Naive B cell (primary cell): ENCODE measurements at regions not wholly inside any gene's neighbourhood (a gene's known extent, or its start where the extent isn't known, plus 50 kb on each side); places are given as distances from the start of the nearest gene placed in this dataset.

Experiments used
- ATAC-seq, 2 donors: fragments of 150-1000 bp; cut with Tn5 transposase; 2 replicates each; pipeline ENCODE4 v1.10.0; 2021; ENCODE audit warnings: low read depth in 2 of 2, mild to moderate bottlenecking in 2 of 2, moderate library complexity in 2 of 2
- DNase-seq: peaks from one replicate; pipeline ENCODE4 v3.0.0; 2022
- H3K27ac Mint-ChIP-seq, 6 donors: one replicate each; pipeline ENCODE4 v1.8.0; 2020 to 2022; ENCODE audit warnings: mild to moderate bottlenecking in 6 of 6, mixed read lengths in 6 of 6, moderate library complexity in 5 of 6, inconsistent platforms in 2 of 6
- H3K27me3 Mint-ChIP-seq, 3 donors: one replicate each; pipeline ENCODE4 v1.8.0; 2021 to 2022; ENCODE audit warnings: mixed read lengths in 3 of 3, mild to moderate bottlenecking in 1 of 3
- H3K36me3 Mint-ChIP-seq, 2 donors: one replicate each; pipeline ENCODE4 v1.8.0; 2020 to 2022; ENCODE audit warnings: mixed read lengths in 2 of 2, inconsistent platforms in 1 of 2, mild to moderate bottlenecking in 1 of 2
- H3K4me1 Mint-ChIP-seq, 3 donors: one replicate each; pipeline ENCODE4 v1.8.0; 2020 to 2022; ENCODE audit warnings: mixed read lengths in 3 of 3, inconsistent platforms in 1 of 3, mild to moderate bottlenecking in 1 of 3, moderate library complexity in 1 of 3
- H3K4me3 Mint-ChIP-seq, 8 donors: one replicate each; pipeline ENCODE4 v1.8.0; 2020 to 2022; ENCODE audit warnings: mild to moderate bottlenecking in 8 of 8, mixed read lengths in 8 of 8, moderate library complexity in 8 of 8, inconsistent platforms in 2 of 8
- H3K9me3 Mint-ChIP-seq, 7 donors: one replicate each; pipeline ENCODE4 v1.8.0; 2020 to 2022; ENCODE audit warnings: mixed read lengths in 7 of 7, mild to moderate bottlenecking in 5 of 7, inconsistent platforms in 2 of 7, moderate library complexity in 1 of 7

DNA sequence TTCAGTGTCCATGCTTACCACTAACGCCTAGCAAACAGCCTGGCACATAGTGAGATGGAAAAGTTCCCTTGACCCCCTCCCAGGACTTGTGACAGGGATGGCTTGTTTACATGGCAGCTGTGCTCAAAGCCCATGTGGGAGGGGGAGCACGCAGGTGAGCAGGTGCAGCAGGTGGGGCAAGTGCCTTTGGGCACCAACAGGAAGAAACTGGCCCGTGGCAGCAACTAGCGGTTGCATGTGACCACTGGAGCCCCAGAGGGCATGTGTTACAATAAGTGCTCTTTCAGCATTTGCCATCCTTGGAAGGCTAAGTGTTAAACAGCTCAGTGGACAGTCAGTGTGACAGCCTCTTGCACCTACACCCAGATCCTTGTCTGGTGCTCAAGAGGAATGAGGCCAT, 734.6 kb downstream of the TUSC7 start:
- DNase-seq (no peak), ATAC-seq (no peak)
- Mint-ChIP-seq H3K27me3 (peaks cover 0 to 3% (median 0%) of the 10 kb centered on the region in 3 donors), H3K9me3 (no peaks in the 10 kb centered on the region), H3K27ac (no peak overlapping the region), H3K4me3 (no peak overlapping the region), H3K36me3 (no peaks in the 10 kb centered on the region), H3K4me1 (no peaks in the 10 kb centered on the region)

DNA sequence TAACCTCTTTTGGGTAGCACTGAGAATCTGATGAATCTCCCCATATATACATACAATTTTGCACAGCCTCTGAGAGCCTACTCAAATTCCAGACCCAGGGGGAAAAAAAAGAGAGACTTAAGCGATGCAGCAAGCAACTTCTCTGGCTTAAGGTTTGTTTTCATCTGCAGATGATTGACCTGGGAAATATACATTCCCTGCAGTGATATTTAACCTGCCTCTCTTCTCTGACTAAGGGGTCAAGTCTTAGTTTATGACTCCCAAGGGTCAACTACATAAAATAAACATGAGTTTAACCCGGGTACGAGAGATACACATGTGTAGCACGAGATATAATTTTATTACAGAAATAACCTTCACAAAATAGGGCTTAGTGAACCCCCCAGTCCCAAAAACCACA, 737.8 kb downstream of the TUSC7 start:
- ATAC-seq: no peak
- no peak for DNase-seq
- H3K27me3 Mint-ChIP-seq: peaks cover 0 to 3% (median 0%) of the 10 kb centered on the region in 3 donors
- no peaks in the 10 kb centered on the region for H3K9me3 Mint-ChIP-seq
- H3K27ac Mint-ChIP-seq: no peak overlapping the region
- no peaks in the 10 kb centered on the region for H3K36me3 Mint-ChIP-seq
- H3K4me1 Mint-ChIP-seq: no peaks in the 10 kb centered on the region
- no peak overlapping the region for H3K4me3 Mint-ChIP-seq

- ATAC-seq: no peak
- Mint-ChIP-seq H3K27me3 (peaks cover 0 to 3% (median 0%) of the 10 kb centered on the region in 3 donors), H3K9me3 (no peaks in the 10 kb centered on the region), H3K4me1 (no peaks in the 10 kb centered on the region), H3K27ac (no peak overlapping the region), H3K4me3 (no peak overlapping the region), H3K36me3 (no peaks in the 10 kb centered on the region)
- no peak for DNase-seq
Observed at GRCh38 chr3:117450026-117450425, 740.4 kb downstream of the TUSC7 start.

GRCh38 chr3:117454254-117454653, 744.7 kb downstream of the TUSC7 start:
- H3K4me3 Mint-ChIP-seq: no peak overlapping the region

GRCh38 chr3:117454908-117455307, 745.3 kb downstream of the TUSC7 start:
- H3K4me1 Mint-ChIP-seq: no peaks in the 10 kb centered on the region
- peaks cover 0 to 5% (median 0%) of the 10 kb centered on the region in 7 donors for H3K9me3 Mint-ChIP-seq
- DNase-seq (no peak), ATAC-seq (no peak)
- H3K4me3 Mint-ChIP-seq: no peak overlapping the region
- no peaks in the 10 kb centered on the region for H3K36me3 Mint-ChIP-seq
- H3K27ac Mint-ChIP-seq: no peak overlapping the region
- H3K27me3 Mint-ChIP-seq: no peaks in the 10 kb centered on the region

More at GRCh38 chr3:117454254-117454653, 744.7 kb downstream of the TUSC7 start:
- no peaks in the 10 kb centered on the region for H3K27me3 Mint-ChIP-seq
- H3K36me3 Mint-ChIP-seq: no peaks in the 10 kb centered on the region
- DNase-seq: no peak
- no peak for ATAC-seq
- H3K9me3 Mint-ChIP-seq: peaks cover 0 to 5% (median 0%) of the 10 kb centered on the region in 7 donors
- H3K4me1 Mint-ChIP-seq: no peaks in the 10 kb centered on the region
- H3K27ac Mint-ChIP-seq: no peak overlapping the region

GRCh38 chr3:117455782-117456181, 746.2 kb downstream of the TUSC7 start:
- H3K36me3 Mint-ChIP-seq: no peaks in the 10 kb centered on the region
- peaks cover 0 to 5% (median 0%) of the 10 kb centered on the region in 7 donors for H3K9me3 Mint-ChIP-seq
- no peaks in the 10 kb centered on the region for H3K4me1 Mint-ChIP-seq
- ATAC-seq (no peak), DNase-seq (no peak)
- no peaks in the 10 kb centered on the region for H3K27me3 Mint-ChIP-seq
- H3K4me3 Mint-ChIP-seq: no peak overlapping the region
- H3K27ac Mint-ChIP-seq: peak overlapping the region in 1 of 6 donors; percentile 40

DNA sequence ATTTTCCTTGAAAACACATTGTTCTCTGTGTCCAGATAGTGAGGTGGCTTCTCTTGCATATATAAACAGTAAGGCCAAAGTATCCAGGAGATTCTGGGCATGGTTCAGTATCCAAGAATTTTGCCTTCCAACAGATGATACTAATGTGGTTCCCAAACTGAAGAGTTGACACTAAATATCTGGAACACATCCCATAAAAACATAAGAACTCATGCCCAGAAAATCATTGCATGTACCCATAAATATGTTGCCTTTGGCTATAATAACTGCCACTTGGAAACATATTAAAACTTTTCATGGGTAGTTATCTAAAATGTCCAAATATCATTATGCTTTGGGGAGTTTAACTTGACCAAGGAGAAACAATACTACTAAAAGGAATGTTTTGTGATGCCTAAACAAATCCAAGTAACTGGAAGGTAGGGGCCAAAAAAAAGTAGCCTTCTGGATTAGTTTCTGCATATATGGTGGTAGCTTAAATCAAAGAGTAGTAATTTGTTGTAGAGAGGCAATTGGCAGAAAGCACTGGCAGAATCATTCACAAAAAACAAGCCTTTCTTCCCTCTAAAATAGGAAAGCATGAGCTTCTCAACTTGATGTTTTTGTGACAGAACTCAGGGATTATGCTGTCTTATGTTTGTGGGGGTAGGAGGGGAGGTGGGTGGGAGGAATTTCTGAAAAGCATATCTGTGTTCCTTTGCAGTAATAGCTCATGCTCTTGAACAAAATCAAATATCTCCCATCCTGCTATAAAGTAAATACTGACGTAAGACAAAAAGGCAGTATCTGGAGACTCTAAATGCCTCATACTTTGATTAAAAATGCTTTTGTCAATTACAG, 753.9 kb downstream of the TUSC7 start:
- Mint-ChIP-seq H3K36me3 (no peaks in the 10 kb centered on the region), H3K4me3 (no peak overlapping the region), H3K27me3 (peaks cover 0 to 8% (median 0%) of the 10 kb centered on the region in 3 donors), H3K4me1 (no peaks in the 10 kb centered on the region), H3K9me3 (peaks cover 0 to 5% (median 0%) of the 10 kb centered on the region in 7 donors), H3K27ac (no peak overlapping the region)
- ATAC-seq (no peak), DNase-seq (no peak)

GRCh38 chr3:117471831-117472230, 762.3 kb downstream of the TUSC7 start:
- no peak for DNase-seq
- Mint-ChIP-seq H3K27me3 (no peaks in the 10 kb centered on the region), H3K4me1 (no peaks in the 10 kb centered on the region), H3K4me3 (no peak overlapping the region), H3K36me3 (no peaks in the 10 kb centered on the region), H3K9me3 (peaks cover 0 to 4% (median 0%) of the 10 kb centered on the region in 7 donors), H3K27ac (no peak overlapping the region)
- no peak for ATAC-seq

DNA sequence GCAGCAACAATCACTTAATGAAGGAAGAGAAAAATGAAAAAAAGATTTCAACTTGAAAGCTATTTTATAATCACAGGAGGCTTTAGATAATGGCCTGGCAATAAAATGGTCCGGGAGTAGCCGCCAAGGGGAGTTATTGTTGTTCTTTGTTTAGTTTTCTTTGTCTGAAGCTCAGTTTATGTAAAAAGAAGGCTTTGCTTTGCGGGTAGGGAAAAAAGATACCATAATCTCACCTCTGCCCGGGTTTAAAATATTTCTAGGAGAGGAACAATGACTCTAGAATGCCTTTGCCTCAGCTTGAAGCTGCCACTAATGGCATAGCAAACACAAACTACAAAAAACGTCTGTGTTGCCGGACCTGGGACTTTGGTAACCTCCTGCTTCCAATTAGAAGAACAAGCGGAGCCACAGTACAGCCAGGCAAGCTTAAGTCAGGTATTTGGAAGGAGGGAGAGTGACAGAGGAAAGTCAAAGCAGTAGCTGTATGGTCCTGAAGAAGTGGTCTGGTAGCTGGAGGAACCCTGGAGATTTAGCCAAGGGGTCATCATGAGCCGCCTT, 764.5 kb downstream of the TUSC7 start:
- no peak overlapping the region for H3K27ac Mint-ChIP-seq
- ATAC-seq: no peak
- no peaks in the 10 kb centered on the region for H3K27me3 Mint-ChIP-seq
- H3K36me3 Mint-ChIP-seq: no peaks in the 10 kb centered on the region
- peaks cover 0 to 4% (median 0%) of the 10 kb centered on the region in 7 donors for H3K9me3 Mint-ChIP-seq
- H3K4me1 Mint-ChIP-seq: no peaks in the 10 kb centered on the region
- no peak for DNase-seq
- no peak overlapping the region for H3K4me3 Mint-ChIP-seq

DNA sequence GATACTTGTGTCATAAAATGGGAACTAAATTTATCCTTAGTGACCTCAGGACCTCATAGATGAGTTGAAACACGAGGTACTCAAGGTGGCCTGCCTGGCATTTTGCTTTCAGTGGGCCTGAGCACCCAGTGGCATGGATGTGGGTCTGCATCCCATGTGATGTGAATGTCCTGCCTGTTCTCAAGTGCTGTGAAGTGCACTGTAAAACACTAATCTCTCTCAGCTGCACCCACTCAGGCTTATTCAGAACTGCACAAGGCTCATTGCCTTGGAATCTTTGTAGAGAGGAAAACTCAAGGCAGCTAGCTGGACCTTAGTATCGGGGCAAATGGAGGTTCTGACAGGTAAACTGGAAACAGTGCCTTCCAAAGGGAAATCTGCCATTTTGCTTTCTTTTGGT, 767.0 kb downstream of the TUSC7 start:
- Mint-ChIP-seq H3K9me3 (peaks cover 0 to 4% (median 0%) of the 10 kb centered on the region in 7 donors), H3K27ac (no peak overlapping the region), H3K27me3 (no peaks in the 10 kb centered on the region), H3K36me3 (no peaks in the 10 kb centered on the region), H3K4me3 (no peak overlapping the region), H3K4me1 (no peaks in the 10 kb centered on the region)
- no peak for DNase-seq
- no peak for ATAC-seq

GRCh38 chr3:117477214-117477755, 767.7 kb downstream of the TUSC7 start:
- H3K4me1 Mint-ChIP-seq: no peaks in the 10 kb centered on the region
- no peak overlapping the region for H3K4me3 Mint-ChIP-seq
- ATAC-seq (no peak), DNase-seq (no peak)
- peaks cover 0 to 4% (median 0%) of the 10 kb centered on the region in 7 donors for H3K9me3 Mint-ChIP-seq
- no peak overlapping the region for H3K27ac Mint-ChIP-seq
- no peaks in the 10 kb centered on the region for H3K36me3 Mint-ChIP-seq
- H3K27me3 Mint-ChIP-seq: no peaks in the 10 kb centered on the region

DNA sequence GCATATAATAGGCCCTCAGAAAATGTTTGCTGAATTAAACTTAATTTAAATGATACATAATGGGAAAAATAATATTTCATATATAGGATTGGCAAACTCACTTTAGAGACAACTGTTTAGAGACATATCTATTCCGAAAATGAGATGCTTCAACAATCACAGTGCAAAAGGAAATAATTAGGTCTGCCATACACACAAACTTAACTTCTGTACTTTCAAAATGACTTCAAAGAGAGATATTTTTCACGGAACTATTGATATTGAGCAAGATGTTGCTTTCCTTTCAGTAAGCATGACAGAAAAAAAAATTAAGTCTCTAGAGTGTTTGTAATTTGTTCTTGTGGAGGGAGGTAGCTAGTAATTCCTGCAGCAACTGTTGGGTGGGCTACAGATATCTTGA, 769.5 kb downstream of the TUSC7 start:
- DNase-seq (no peak), ATAC-seq (no peak)
- Mint-ChIP-seq H3K4me1 (no peaks in the 10 kb centered on the region), H3K27ac (no peak overlapping the region), H3K36me3 (no peaks in the 10 kb centered on the region), H3K9me3 (peaks cover 0 to 4% (median 0%) of the 10 kb centered on the region in 7 donors), H3K4me3 (no peak overlapping the region), H3K27me3 (no peaks in the 10 kb centered on the region)

DNA sequence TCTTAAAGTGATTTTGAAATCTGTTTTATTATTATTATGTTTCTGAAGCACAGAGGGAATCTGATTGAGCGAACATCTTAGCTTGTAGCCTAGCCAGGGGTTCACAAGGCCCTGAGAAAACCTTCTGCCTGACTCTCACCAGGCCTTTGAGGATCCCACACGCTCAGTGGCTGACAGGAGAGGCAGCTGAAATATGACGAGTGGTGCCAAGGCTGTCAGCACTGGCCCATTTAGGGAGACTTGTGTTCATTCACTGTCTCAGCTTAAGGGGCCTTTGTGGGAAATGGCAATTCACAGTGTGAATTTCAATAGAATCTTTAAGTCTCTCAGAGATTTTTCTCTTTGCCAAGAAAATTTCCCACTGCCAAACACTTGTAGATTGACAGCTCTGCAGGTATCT, 770.9 kb downstream of the TUSC7 start:
- ATAC-seq (no peak), DNase-seq (no peak)
- peaks cover 0 to 4% (median 0%) of the 10 kb centered on the region in 7 donors for H3K9me3 Mint-ChIP-seq
- H3K4me3 Mint-ChIP-seq: no peak overlapping the region
- no peak overlapping the region for H3K27ac Mint-ChIP-seq
- H3K36me3 Mint-ChIP-seq: no peaks in the 10 kb centered on the region
- H3K4me1 Mint-ChIP-seq: no peaks in the 10 kb centered on the region
- H3K27me3 Mint-ChIP-seq: no peaks in the 10 kb centered on the region

- Mint-ChIP-seq H3K27ac (no peak overlapping the region), H3K4me3 (no peak overlapping the region), H3K4me1 (no peaks in the 10 kb centered on the region), H3K27me3 (no peaks in the 10 kb centered on the region), H3K36me3 (no peaks in the 10 kb centered on the region), H3K9me3 (peaks cover 0 to 3% (median 0%) of the 10 kb centered on the region in 7 donors)
- ATAC-seq: no peak
- DNase-seq: no peak
Observed at GRCh38 chr3:117480972-117481371, 771.4 kb downstream of the TUSC7 start.
